ENCODE measurements at regions not wholly inside any gene's neighbourhood (a gene's known extent, or its start where the extent isn't known, plus 50 kb on each side); places are given as distances from the start of the nearest gene placed in this dataset.
"Not testable (repeated sequence)": the region's sequence is repeated elsewhere in the genome, so short reads cannot be mapped to it uniquely, and the experiment has no call there.

DNA sequence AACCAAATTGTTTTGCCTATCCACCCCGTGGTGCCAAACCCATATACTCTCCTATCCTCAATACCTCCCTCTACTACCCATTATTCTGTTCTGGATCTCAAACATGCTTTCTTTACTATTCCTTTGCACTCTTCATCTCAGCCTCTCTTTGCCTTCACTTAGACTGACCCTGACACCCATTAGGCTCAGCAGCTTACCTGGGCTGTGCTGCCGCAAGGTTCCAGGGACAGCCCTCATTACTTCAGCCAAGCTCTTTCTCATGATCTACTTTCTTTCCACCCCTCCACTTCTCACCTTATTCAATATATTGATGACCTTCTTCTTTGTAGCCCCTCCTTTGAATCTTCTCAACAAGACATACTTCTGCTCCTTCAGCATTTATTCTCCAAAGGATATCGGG lies 517.9 kb downstream of the IRS2 start:
- DNase-seq: not testable (repeated sequence)

DNA sequence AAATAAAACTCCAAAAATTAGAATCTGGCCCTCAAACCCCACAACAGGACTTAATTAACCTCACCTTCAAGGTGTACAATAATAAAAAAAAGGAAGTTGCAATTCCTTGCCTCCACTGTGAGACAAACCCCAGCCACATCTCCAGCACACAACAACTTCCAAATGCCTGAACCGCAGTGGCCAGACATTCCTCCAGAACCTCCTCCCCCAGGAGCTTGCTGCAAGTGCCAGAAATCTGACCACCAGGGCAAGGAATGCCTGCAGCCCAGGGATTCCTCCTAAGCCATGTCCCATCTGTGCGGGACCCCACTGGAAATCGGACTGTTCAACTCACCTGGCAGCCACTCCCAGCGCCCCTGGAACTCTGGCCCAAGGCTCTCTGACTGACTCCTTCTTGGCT lies 519.0 kb downstream of the IRS2 start:
- DNase-seq: not testable (repeated sequence)

- not testable (repeated sequence) for DNase-seq
Observed at GRCh38 chr13:109265438-109265742, 521.0 kb downstream of the IRS2 start.

GRCh38 chr13:109264603-109265437 lies 521.6 kb downstream of the IRS2 start:
- DNase-seq: not testable (repeated sequence)

DNA sequence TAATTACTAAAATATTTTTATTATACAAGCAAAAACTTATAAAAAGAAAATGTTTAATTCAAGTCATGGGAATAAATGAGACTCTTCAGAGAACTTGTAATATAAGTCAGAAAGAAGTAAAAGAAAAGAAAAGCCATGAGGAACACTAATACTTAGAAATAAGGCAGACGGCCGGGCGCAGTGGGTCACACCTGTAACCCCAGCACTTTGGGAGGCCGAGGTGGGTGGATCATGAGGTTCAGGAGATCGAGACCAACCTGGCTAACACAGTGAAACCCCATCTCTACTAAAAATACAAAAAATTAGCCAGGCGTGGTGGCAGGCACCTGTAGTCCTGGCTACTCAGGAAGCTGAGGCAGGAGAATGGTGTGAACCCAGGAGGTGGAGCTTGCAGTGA lies 528.6 kb downstream of the IRS2 start:
- DNase-seq: not testable (repeated sequence)

Measured in activated CD4-positive, alpha-beta T cell treated with anti-CD3 and anti-CD28 coated beads, Interleukin-2, amount 50 U/mL, for 1 hour (primary cell).